Spleen (tissue), 11 donors: ENCODE measurements at regions not wholly inside any gene's neighbourhood (a gene's known extent, or its start where the extent isn't known, plus 50 kb on each side); places are given as distances from the start of the nearest gene placed in this dataset.
"Not testable (repeated sequence)": the region's sequence is repeated elsewhere in the genome, so short reads cannot be mapped to it uniquely, and the experiment has no call there.

Experiments
- DNase-seq: peaks from one replicate; pipeline ENCODE4 v3.0.0-alpha.2; 2020
- H3K27ac ChIP-seq, 8 donors: fragments of 200-600 bp; sonication (generic) in 7 of 8; 1 replicate in 4 of 8; 2 replicates in 4 of 8; pipeline versions ENCODE4 v1.5.0 to v1.8.0; 2016 to 2021; ENCODE audit warnings: inconsistent platforms in 4 of 8, mild to moderate bottlenecking in 4 of 8, moderate library complexity in 1 of 8
- H3K27me3 ChIP-seq, 7 donors: fragments of 200-600 bp; sonication (generic) in 6 of 7; replicated peaks in 1 of 7; 1 replicate in 4 of 7; 2 replicates in 3 of 7; pipeline versions ENCODE4 v1.5.0 to v1.8.0; 2016 to 2021; ENCODE audit warnings: inconsistent platforms in 3 of 7, mild to moderate bottlenecking in 1 of 7
- H3K36me3 ChIP-seq, 6 donors: fragments of 200-600 bp; sonication (generic) in 5 of 6; 1 replicate in 4 of 6; 2 replicates in 2 of 6; pipeline versions ENCODE4 v1.5.0 to v1.8.0; 2016 to 2021; ENCODE audit warnings: inconsistent platforms in 2 of 6
- H3K4me1 ChIP-seq, 6 donors: fragments of 200-600 bp; sonication (generic) in 5 of 6; 1 replicate in 3 of 6; 2 replicates in 3 of 6; pipeline versions ENCODE4 v1.5.0 to v1.8.0; 2016 to 2021; ENCODE audit warnings: inconsistent platforms in 3 of 6
- H3K4me3 ChIP-seq, 8 donors: fragments of 200-600 bp; sonication (generic) in 7 of 8; 1 replicate in 4 of 8; 2 replicates in 4 of 8; pipeline versions ENCODE4 v1.5.0 to v1.8.0; 2016 to 2021; ENCODE audit warnings: inconsistent platforms in 4 of 8, mild to moderate bottlenecking in 4 of 8, moderate library complexity in 2 of 8
- H3K9me3 ChIP-seq, 8 donors: fragments of 200-600 bp; sonication (generic) in 7 of 8; 1 replicate in 4 of 8; 2 replicates in 4 of 8; pipeline versions ENCODE4 v1.5.0 to v1.8.0; 2016 to 2021; ENCODE audit warnings: inconsistent platforms in 4 of 8
- CTCF ChIP-seq, 11 experiments: fragments of 200-600 bp in 7 of 11; fragments of 450-650 bp in 4 of 11; sonication (generic) in 4 of 11; IDR thresholded peaks in 8 of 11; conservative IDR thresholded peaks in 3 of 11; 1 replicate in 7 of 11; 2 replicates in 4 of 11; pipeline versions ENCODE4 v1.4.0 to v1.8.0; 2016 to 2021; ENCODE audit warnings: antibody characterized with exemption in 11 of 11, inconsistent platforms in 4 of 11, mild to moderate bottlenecking in 1 of 11
- POLR2A ChIP-seq, 3 donors: fragments of 450-650 bp; IDR thresholded peaks; one replicate each; pipeline ENCODE4 v1.5.1; 2017; ENCODE audit warnings: antibody characterized with exemption in 3 of 3, mild to moderate bottlenecking in 1 of 3
- POLR2AphosphoS5 ChIP-seq, 3 donors: sonication (generic); formaldehyde crosslinking; IDR thresholded peaks; one replicate each; pipeline ENCODE4 v1.5.1; 2017; ENCODE audit warnings: antibody characterized with exemption in 3 of 3
- WGBS, 5 donors: extraction: QIAGEN DNeasy Blood & Tissue Kit in 3 of 5; methylation state at CpG; one replicate each; pipeline versions ENCODE4 v1.1.5 to v1.1.7; 2013 to 2018; 5-methylcytosine and 5-hydroxymethylcytosine counted together
- intact Hi-C: fragments of 100-400 bp; cut with DNase I; formaldehyde crosslinking; loops from one replicate; pipeline ENCODE4 v1.15.0; 2023; ENCODE audit warnings: low total_unique reads
- donor health status: healthy with polysubstance abuse.
- donor health status: DM: no; HTN: no; CAD: no; lungs with moderate emphysema.
- donor health status: DM: no; HTN: no; CAD: no.
- donor health status: Bipolar disorder and iron deficiency.
- donor health status: healthy.
- donor health status: DM: no; HTN: no; CAD: no.
- donor health status: DM: yes; HTN: yes; CAD: no.

GRCh38 chr13:90933097-90933826 lies 414.2 kb upstream of the MIR17HG start:
- Histone ChIP-seq H3K27ac (no peak overlapping the region), H3K27me3 (no peaks in the 10 kb centered on the region), H3K36me3 (no peaks in the 10 kb centered on the region), H3K4me3 (no peak overlapping the region), H3K9me3 (peaks cover 0 to 11% (median 6%) of the 10 kb centered on the region in 8 donors), H3K4me1 (no peaks in the 10 kb centered on the region)
- no peak for DNase-seq
- intact Hi-C loops = no loop called here
- no peak for TF ChIP-seq CTCF (IDR thresholded peaks at IDR 0.05 in 8 of 11, conservative IDR thresholded peaks at IDR 0.05 in 3 of 11)
- no peak for TF ChIP-seq POLR2AphosphoS5 (IDR thresholded peaks at IDR 0.05)
- TF ChIP-seq POLR2A (IDR thresholded peaks at IDR 0.05) = no peak
- 58 to 68% (median 67%) methylated on average over 3 of the region's 3 CpGs for WGBS, 5 donors

GRCh38 chr13:90934741-90935140 lies 412.7 kb upstream of the MIR17HG start:
- H3K36me3 ChIP-seq = no peaks in the 10 kb centered on the region
- no peaks in the 10 kb centered on the region for H3K4me1 ChIP-seq
- H3K9me3 ChIP-seq = peaks cover 0 to 11% (median 6%) of the 10 kb centered on the region in 8 donors
- WGBS, 5 donors = 84 to 92% (median 92%) methylated on average over 3 of the region's 3 CpGs
- no peak overlapping the region for H3K4me3 ChIP-seq
- intact Hi-C loops = no loop called here
- no peak for DNase-seq
- no peaks in the 10 kb centered on the region for H3K27me3 ChIP-seq
- H3K27ac ChIP-seq = no peak overlapping the region
- TF ChIP-seq POLR2A (IDR thresholded peaks at IDR 0.05) (no peak), POLR2AphosphoS5 (IDR thresholded peaks at IDR 0.05) (no peak), CTCF (IDR thresholded peaks at IDR 0.05 in 8 of 11, conservative IDR thresholded peaks at IDR 0.05 in 3 of 11) (no peak)

GRCh38 chr13:90938848-90939247 lies 408.6 kb upstream of the MIR17HG start:
- intact Hi-C loops = no loop called here
- Histone ChIP-seq H3K4me3 (no peak overlapping the region), H3K9me3 (no peaks in the 10 kb centered on the region), H3K4me1 (no peaks in the 10 kb centered on the region), H3K27ac (no peak overlapping the region), H3K36me3 (no peaks in the 10 kb centered on the region), H3K27me3 (no peaks in the 10 kb centered on the region)
- no peak for TF ChIP-seq POLR2AphosphoS5 (IDR thresholded peaks at IDR 0.05)
- TF ChIP-seq CTCF (IDR thresholded peaks at IDR 0.05 in 8 of 11, conservative IDR thresholded peaks at IDR 0.05 in 3 of 11) = no peak
- TF ChIP-seq POLR2A (IDR thresholded peaks at IDR 0.05) = no peak
- DNase-seq = no peak

GRCh38 chr13:90943946-90944345 lies 403.5 kb upstream of the MIR17HG start:
- intact Hi-C loops = no loop called here
- WGBS, 5 donors = 74 to 87% (median 79%) methylated on average over 4 of the region's 4 CpGs

GRCh38 chr13:90945146-90945545 lies 402.3 kb upstream of the MIR17HG start:
- H3K4me3 ChIP-seq, H3K36me3 ChIP-seq, intact Hi-C loops, H3K27me3 ChIP-seq, H3K27ac ChIP-seq, DNase-seq, H3K4me1 ChIP-seq: not testable (repeated sequence)
- 90 to 96% (median 95%) methylated on average over 3 of the region's 3 CpGs for WGBS, 5 donors
- peaks cover 0 to 30% (median 20%) of the 10 kb centered on the region in 8 donors for H3K9me3 ChIP-seq

More at GRCh38 chr13:90943946-90944345, 403.5 kb upstream of the MIR17HG start:
- H3K4me3 ChIP-seq = no peak overlapping the region
- DNase-seq = no peak
- peaks cover 0 to 27% (median 17%) of the 10 kb centered on the region in 8 donors for H3K9me3 ChIP-seq
- no peak overlapping the region for H3K27ac ChIP-seq
- TF ChIP-seq POLR2AphosphoS5 (IDR thresholded peaks at IDR 0.05) = no peak
- no peak for TF ChIP-seq POLR2A (IDR thresholded peaks at IDR 0.05)
- no peak for TF ChIP-seq CTCF (IDR thresholded peaks at IDR 0.05 in 8 of 11, conservative IDR thresholded peaks at IDR 0.05 in 3 of 11)
- H3K36me3 ChIP-seq = no peaks in the 10 kb centered on the region
- no peaks in the 10 kb centered on the region for H3K4me1 ChIP-seq
- H3K27me3 ChIP-seq = no peaks in the 10 kb centered on the region

- peaks cover 0 to 30% (median 20%) of the 10 kb centered on the region in 8 donors for H3K9me3 ChIP-seq
- DNase-seq, H3K27ac ChIP-seq, H3K36me3 ChIP-seq, H3K4me3 ChIP-seq, H3K27me3 ChIP-seq, H3K4me1 ChIP-seq, intact Hi-C loops: not testable (repeated sequence)
- WGBS, 5 donors = 59 to 87% (median 76%) methylated on average over 5 of the region's 5 CpGs
Measured at GRCh38 chr13:90946125-90946524, 401.4 kb upstream of the MIR17HG start.
